Ovary (tissue), 7 donors: ENCODE measurements at regions not wholly inside any gene's neighbourhood (a gene's known extent, or its start where the extent isn't known, plus 50 kb on each side); places are given as distances from the start of the nearest gene placed in this dataset.

ENCODE experiments used
- DNase-seq, 5 donors: peaks; one replicate each; pipeline ENCODE4 v3.0.0-alpha.2; 2019 to 2020
- H3K27ac ChIP-seq, 2 donors: fragments of 200-600 bp; one replicate each; pipeline versions ENCODE4 v1.5.1 to v1.8.0; 2019 to 2022
- H3K27me3 ChIP-seq: fragments of 200-600 bp; one replicate; pipeline ENCODE4 v1.8.0; 2022
- H3K36me3 ChIP-seq: fragments of 200-600 bp; sonication (generic); one replicate; pipeline ENCODE4 v1.5.1; 2019
- H3K4me1 ChIP-seq: one replicate; pipeline ENCODE4 v1.8.1; 2013; ENCODE audit warnings: mild to moderate bottlenecking, moderate library complexity; ENCODE audit not compliant: insufficient read depth
- H3K4me3 ChIP-seq: fragments of 200-600 bp; sonication (generic); one replicate; pipeline ENCODE4 v1.5.1; 2017
- H3K9me3 ChIP-seq, 2 donors: fragments of 200-600 bp in 1 of 2; sonication (generic) in 1 of 2; one replicate each; pipeline versions ENCODE4 v1.5.1 to v1.8.1; 2013 to 2019; ENCODE audit warnings: mild to moderate bottlenecking in 1 of 2, moderate library complexity in 1 of 2
- CTCF ChIP-seq, 3 donors: fragments of 450-650 bp in 2 of 3; fragments of 200-600 bp in 1 of 3; IDR thresholded peaks; one replicate each; pipeline versions ENCODE4 v1.5.1 to v1.8.0; 2016 to 2022; ENCODE audit warnings: antibody characterized with exemption in 3 of 3, mild to moderate bottlenecking in 1 of 3
- EP300 ChIP-seq: sonication (generic); formaldehyde crosslinking; IDR thresholded peaks from one replicate; pipeline ENCODE4 v1.6.1; 2017; ENCODE audit warnings: antibody characterized with exemption
- POLR2A ChIP-seq: fragments of 450-650 bp; IDR thresholded peaks from one replicate; pipeline ENCODE4 v1.6.1; 2017; ENCODE audit warnings: antibody characterized with exemption, mild to moderate bottlenecking, moderate library complexity
- whole genome bisulfite sequencing, 3 donors: extraction: QIAGEN DNeasy Blood & Tissue Kit in 1 of 3; methylation state at CpG; one replicate each; pipeline versions ENCODE4 v1.1.5 to v1.1.7; 2013 to 2017; 5-methylcytosine and 5-hydroxymethylcytosine counted together
- intact Hi-C, 4 donors: fragments of 100-400 bp; cut with DNase I; formaldehyde crosslinking; loops; one replicate each; pipeline versions ENCODE4 v1.11.0 to v1.15.1; 2022 to 2023
- donor health status: DM: no; HTN: no; CAD: no; lungs with moderate emphysema.
- donor health status: DM: no; HTN: no; CAD: no.
- donor health status: Bipolar disorder and iron deficiency.
- donor health status: DM: no; HTN: no; CAD: no.
- donor health status: DM: yes; HTN: yes; CAD: no.

- Histone ChIP-seq H3K27ac (no peak overlapping the region), H3K4me1 (no peaks in the 10 kb centered on the region), H3K9me3 (no peaks in the 10 kb centered on the region), H3K36me3 (no peaks in the 10 kb centered on the region), H3K4me3 (no peak overlapping the region), H3K27me3 (no peaks in the 10 kb centered on the region)
- intact Hi-C loops: no loop called here
- DNase-seq: no peak
- WGBS, 3 donors: 67 to 79% (median 77%) methylated on average over 5 of the region's 5 CpGs
- TF ChIP-seq POLR2A: no peak
- TF ChIP-seq EP300: no peak
- TF ChIP-seq CTCF (IDR thresholded peaks at IDR 0.05): no peak
Measured at GRCh38 chr20:41750137-41750536, 132.0 kb upstream of the CHD6 start.

DNA sequence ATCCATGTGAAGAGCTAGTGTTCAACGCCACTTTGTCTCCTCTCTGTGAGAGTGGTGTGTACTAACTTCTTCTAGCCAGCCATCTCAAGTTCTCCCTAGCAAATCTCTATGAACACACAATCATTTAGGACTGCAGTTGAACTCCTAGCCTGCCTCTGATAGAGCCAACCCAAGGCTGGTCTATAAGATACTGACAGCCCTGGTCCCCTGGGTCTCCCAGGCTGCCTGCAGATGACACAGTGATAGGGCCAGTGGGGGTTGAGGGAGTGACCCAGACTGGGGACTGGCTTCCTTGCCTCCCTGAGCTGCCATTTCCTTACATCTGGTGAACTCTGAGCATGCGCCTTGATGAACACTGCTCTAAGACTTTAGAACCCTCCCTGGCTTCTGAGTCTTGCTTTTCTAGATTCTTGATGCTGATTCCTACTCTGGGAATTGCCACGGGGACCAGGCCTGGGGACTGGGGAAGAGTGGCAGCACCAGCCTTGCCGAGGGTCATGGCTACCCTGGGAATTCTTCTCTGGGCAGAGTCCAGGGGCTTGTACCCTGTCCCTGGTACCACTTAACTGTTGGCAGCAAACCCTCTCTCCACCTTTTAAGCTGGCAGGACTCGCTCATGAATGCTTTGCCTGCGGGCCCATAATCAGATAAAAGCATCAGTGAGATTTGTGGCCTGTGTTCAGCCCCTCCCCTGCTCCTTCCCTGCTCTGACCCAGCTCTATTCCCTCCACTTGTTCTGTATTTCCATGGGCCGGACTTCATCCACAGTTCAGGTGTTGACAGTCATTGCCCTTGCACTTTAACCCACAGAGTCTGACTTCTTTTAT, 130.8 kb upstream of the CHD6 start:
- no peaks in the 10 kb centered on the region for H3K9me3 ChIP-seq
- H3K4me3 ChIP-seq: no peak overlapping the region
- H3K27me3 ChIP-seq: no peaks in the 10 kb centered on the region
- WGBS, 3 donors: 72 to 79% (median 73%) methylated on average over 6 to 7 of the region's 7 CpGs
- no peaks in the 10 kb centered on the region for H3K36me3 ChIP-seq
- TF ChIP-seq EP300: no peak
- no peak for TF ChIP-seq CTCF (IDR thresholded peaks at IDR 0.05)
- no peak for TF ChIP-seq POLR2A
- DNase-seq: no peak
- H3K27ac ChIP-seq: no peak overlapping the region
- intact Hi-C loops: no loop called here
- H3K4me1 ChIP-seq: no peaks in the 10 kb centered on the region

DNA sequence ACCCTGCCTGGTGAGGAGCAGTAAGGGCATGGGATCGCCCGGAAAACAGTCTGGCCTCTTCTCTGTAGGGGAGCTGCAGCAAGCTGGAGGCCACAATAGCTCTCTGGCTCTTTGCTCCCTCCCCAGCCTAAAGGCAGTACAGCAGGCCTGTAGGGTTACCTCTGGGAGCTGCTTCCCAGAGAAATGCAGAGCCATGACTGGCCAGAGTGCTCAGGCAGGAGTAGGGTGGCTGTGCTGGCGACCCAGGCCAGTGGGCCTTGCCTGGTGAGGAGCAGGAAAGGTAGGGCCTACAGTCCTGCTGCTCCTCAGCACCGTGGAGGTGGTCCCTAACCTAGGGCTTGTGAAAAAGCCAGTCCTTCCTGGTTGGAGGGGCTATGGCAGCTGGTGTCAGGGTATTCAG, 129.9 kb upstream of the CHD6 start:
- H3K4me1 ChIP-seq: no peaks in the 10 kb centered on the region
- no peaks in the 10 kb centered on the region for H3K27me3 ChIP-seq
- no peak for TF ChIP-seq CTCF (IDR thresholded peaks at IDR 0.05)
- TF ChIP-seq EP300: no peak
- no peak for TF ChIP-seq POLR2A
- 69 to 76% (median 74%) methylated on average over 4 of the region's 4 CpGs for WGBS, 3 donors
- no peak overlapping the region for H3K4me3 ChIP-seq
- DNase-seq: no peak
- H3K36me3 ChIP-seq: no peaks in the 10 kb centered on the region
- H3K9me3 ChIP-seq: no peaks in the 10 kb centered on the region
- H3K27ac ChIP-seq: no peak overlapping the region
- intact Hi-C loops: no loop called here

DNA sequence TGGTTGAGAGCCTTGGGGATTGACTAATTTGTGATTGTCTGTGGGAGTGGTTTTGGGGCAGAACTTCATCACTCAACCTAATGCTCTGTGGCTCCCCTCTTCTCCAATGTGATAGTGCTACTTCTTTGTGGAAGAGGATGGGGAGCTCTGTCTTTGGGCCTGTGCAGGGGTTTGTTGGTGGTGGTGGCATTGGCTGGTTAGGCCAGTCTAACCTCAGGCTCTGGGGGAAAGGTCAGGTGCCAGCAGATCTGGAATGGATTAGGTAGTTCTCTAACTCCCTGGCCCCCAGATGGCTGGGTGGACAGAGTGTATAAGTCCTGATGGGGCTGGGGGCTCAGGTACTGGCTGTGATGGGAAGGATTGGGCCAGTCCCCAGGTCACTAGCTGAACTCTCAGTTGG, 129.0 kb upstream of the CHD6 start:
- Histone ChIP-seq H3K4me1 (no peaks in the 10 kb centered on the region), H3K27ac (no peak overlapping the region), H3K36me3 (no peaks in the 10 kb centered on the region), H3K4me3 (no peak overlapping the region), H3K27me3 (no peaks in the 10 kb centered on the region), H3K9me3 (no peaks in the 10 kb centered on the region)
- no peak for DNase-seq
- no peak for TF ChIP-seq EP300
- no peak for TF ChIP-seq CTCF (IDR thresholded peaks at IDR 0.05)
- no peak for TF ChIP-seq POLR2A
- intact Hi-C loops: no loop called here
